ENCODE measurements at regions not wholly inside any gene's neighbourhood (a gene's known extent, or its start where the extent isn't known, plus 50 kb on each side); places are given as distances from the start of the nearest gene placed in this dataset.

GRCh38 chr4:59339631-59340030, 1860.5 kb upstream of the ADGRL3 start:
- H3K9me3 Mint-ChIP-seq = no peaks in the 10 kb centered on the region
- no peaks in the 10 kb centered on the region for H3K36me3 ChIP-seq (ENCODE audit: insufficient read depth)
- H2AFZ ChIP-seq = peak overlapping the region; percentile 83; the same call in 1 of the 2 replicates
- H3K27me3 ChIP-seq (ENCODE audit: insufficient read depth) = no peaks in the 10 kb centered on the region
- H4K20me1 ChIP-seq (replicated peaks; ENCODE audit: insufficient read depth) = no peaks in the 10 kb centered on the region
- peak; percentile 1 for DNase-seq (ENCODE audit: low spot score)
- H3F3A ChIP-seq (replicated peaks; ENCODE audit: low read depth) = no peaks in the 10 kb centered on the region
- no peak overlapping the region for H3K27ac ChIP-seq (ENCODE audit: low read depth)
- H3K4me1 ChIP-seq (ENCODE audit: insufficient read depth) = no peaks in the 10 kb centered on the region
- H3K4me3 ChIP-seq = no peak overlapping the region
- H3K79me2 ChIP-seq (replicated peaks; ENCODE audit: insufficient read depth) = no peaks in the 10 kb centered on the region
- H3K9me2 ChIP-seq (ENCODE audit: insufficient read depth) = no peaks in the 10 kb centered on the region
- H3K4me2 ChIP-seq = no peak overlapping the region
- ATAC-seq = peak; percentile 31; the same call in 1 of the 3 replicates
- no peaks in the 10 kb centered on the region for H3K4me1 Mint-ChIP-seq
- TF ChIP-seq CREB1 (CRISPR knock-in tag; IDR thresholded peaks at IDR 0.05; ENCODE audit: low read depth) = no peak
- no peaks in the 10 kb centered on the region for H3K36me3 Mint-ChIP-seq (ENCODE audit: low read depth)
- H3K27me3 Mint-ChIP-seq (ENCODE audit: insufficient read depth, low read depth, poor library complexity) = no peaks in the 10 kb centered on the region
- H3K4me3 Mint-ChIP-seq = no peak overlapping the region
- H3K27ac Mint-ChIP-seq = no peak overlapping the region

- H3K27ac ChIP-seq (ENCODE audit: low read depth) = no peak overlapping the region
- no peak overlapping the region for H3K27ac Mint-ChIP-seq
Measured at GRCh38 chr4:59341506-59341905, 1858.6 kb upstream of the ADGRL3 start.

GRCh38 chr4:59348949-59349348, 1851.2 kb upstream of the ADGRL3 start:
- H3K36me3 ChIP-seq (ENCODE audit: insufficient read depth) = no peaks in the 10 kb centered on the region
- no peak for ATAC-seq
- no peaks in the 10 kb centered on the region for H3F3A ChIP-seq (replicated peaks; ENCODE audit: low read depth)
- H3K4me3 ChIP-seq = no peak overlapping the region
- Mint-ChIP-seq H3K4me3 (no peak overlapping the region), H3K36me3 (ENCODE audit: low read depth) (no peaks in the 10 kb centered on the region), H3K27me3 (ENCODE audit: insufficient read depth, low read depth, poor library complexity) (no peaks in the 10 kb centered on the region), H3K4me1 (peaks cover 3% of the 10 kb centered on the region; the same call in 2 of the 3 replicates), H3K9me3 (no peaks in the 10 kb centered on the region), H3K27ac (no peak overlapping the region)
- H3K27me3 ChIP-seq (ENCODE audit: insufficient read depth) = no peaks in the 10 kb centered on the region
- H2AFZ ChIP-seq = no peak overlapping the region
- no peaks in the 10 kb centered on the region for H3K4me1 ChIP-seq (ENCODE audit: insufficient read depth)
- no peaks in the 10 kb centered on the region for H4K20me1 ChIP-seq (replicated peaks; ENCODE audit: insufficient read depth)
- no peaks in the 10 kb centered on the region for H3K9me2 ChIP-seq (ENCODE audit: insufficient read depth)
- no peak overlapping the region for H3K4me2 ChIP-seq
- no peak overlapping the region for H3K27ac ChIP-seq (ENCODE audit: low read depth)
- no peak for DNase-seq (ENCODE audit: low spot score)
- H3K79me2 ChIP-seq (replicated peaks; ENCODE audit: insufficient read depth) = no peaks in the 10 kb centered on the region
- no peak for TF ChIP-seq STAT1 (IDR thresholded peaks at IDR 0.05; ENCODE audit: unreplicated experiment)
- no peak for TF ChIP-seq EZH2 (IDR thresholded peaks at IDR 0.05; ENCODE audit: low read depth, unreplicated experiment)
- no peak for TF ChIP-seq CTCF (conservative IDR thresholded peaks at IDR 0.05; ENCODE audit: low read depth in 2 of 2)
- no peak for TF ChIP-seq ZNF114 (CRISPR knock-in tag; IDR thresholded peaks at IDR 0.05)
- TF ChIP-seq ZNF462 (CRISPR knock-in tag; IDR thresholded peaks at IDR 0.05) = no peak
- no peak for TF ChIP-seq ZNF331 (CRISPR knock-in tag; IDR thresholded peaks at IDR 0.05; ENCODE audit: low read depth)
- no peak for TF ChIP-seq EZH2phosphoT487 (IDR thresholded peaks at IDR 0.05; ENCODE audit: unreplicated experiment)
- TF ChIP-seq NANOG (IDR thresholded peaks at IDR 0.05; ENCODE audit: borderline replicate concordance) = no peak
- TF ChIP-seq CREB1 (CRISPR knock-in tag; IDR thresholded peaks at IDR 0.05; ENCODE audit: low read depth) = no peak

More at GRCh38 chr4:59341506-59341905, 1858.6 kb upstream of the ADGRL3 start:
- Histone ChIP-seq H4K20me1 (replicated peaks; ENCODE audit: insufficient read depth) (no peaks in the 10 kb centered on the region), H3K4me2 (no peak overlapping the region), H3F3A (replicated peaks; ENCODE audit: low read depth) (no peaks in the 10 kb centered on the region), H3K27me3 (ENCODE audit: insufficient read depth) (no peaks in the 10 kb centered on the region), H3K9me2 (ENCODE audit: insufficient read depth) (no peaks in the 10 kb centered on the region), H3K79me2 (replicated peaks; ENCODE audit: insufficient read depth) (no peaks in the 10 kb centered on the region), H3K36me3 (ENCODE audit: insufficient read depth) (no peaks in the 10 kb centered on the region), H2AFZ (no peak overlapping the region), H3K4me3 (no peak overlapping the region), H3K4me1 (ENCODE audit: insufficient read depth) (no peaks in the 10 kb centered on the region)
- no peak for TF ChIP-seq CREB1 (CRISPR knock-in tag; IDR thresholded peaks at IDR 0.05; ENCODE audit: low read depth)
- ATAC-seq (no peak), DNase-seq (ENCODE audit: low spot score) (no peak)
- H3K9me3 Mint-ChIP-seq = no peaks in the 10 kb centered on the region
- H3K4me3 Mint-ChIP-seq = no peak overlapping the region
- no peaks in the 10 kb centered on the region for H3K36me3 Mint-ChIP-seq (ENCODE audit: low read depth)
- no peaks in the 10 kb centered on the region for H3K4me1 Mint-ChIP-seq
- no peaks in the 10 kb centered on the region for H3K27me3 Mint-ChIP-seq (ENCODE audit: insufficient read depth, low read depth, poor library complexity)
